ENCODE measurements at regions not wholly inside any gene's neighbourhood (a gene's known extent, or its start where the extent isn't known, plus 50 kb on each side); places are given as distances from the start of the nearest gene placed in this dataset.

GRCh38 chr6:150666071-150666470 is 66.4 kb downstream of the PLEKHG1 start:
- Histone ChIP-seq H3F3A (ENCODE audit: low read length, unreplicated experiment) (no peaks in the 10 kb centered on the region), H3K79me2 (ENCODE audit: low read length) (no peaks in the 10 kb centered on the region), H3K27ac (ENCODE audit: low read length) (no peak overlapping the region), H3K4me3 (ENCODE audit: low read length) (no peak overlapping the region), H3K9ac (ENCODE audit: low read length) (no peak overlapping the region), H3K9me3 (ENCODE audit: low read length) (no peaks in the 10 kb centered on the region), H3K9me2 (replicated peaks; ENCODE audit: low read length) (no peaks in the 10 kb centered on the region), H3K36me3 (ENCODE audit: low read depth, low read length) (no peaks in the 10 kb centered on the region), H2AFZ (ENCODE audit: low read length) (no peak overlapping the region), H3K4me1 (ENCODE audit: insufficient read depth, low read length) (peaks cover 6% of the 10 kb centered on the region; the same call in 1 of the 2 replicates), H4K20me1 (ENCODE audit: low read length) (no peaks in the 10 kb centered on the region), H3K4me2 (ENCODE audit: low read length) (no peak overlapping the region), H3K27me3 (ENCODE audit: low read length) (no peaks in the 10 kb centered on the region)
- POLR2A ChIA-PET (ENCODE audit: unreplicated experiment) = no interaction called here
- intact Hi-C loops (cut with micrococcal nuclease) = no loop called here
- CTCF ChIA-PET = no interaction called here
- DNase-seq (no peak), ATAC-seq (no peak)
- no peak for TF ChIP-seq EZH2 (IDR thresholded peaks at IDR 0.05; ENCODE audit: low read length, unreplicated experiment)
- TF ChIP-seq EZH2phosphoT487 (IDR thresholded peaks at IDR 0.05; ENCODE audit: borderline replicate concordance, low read length) = no peak
- no peak for TF ChIP-seq CTCF (conservative IDR thresholded peaks at IDR 0.05; ENCODE audit: low read depth, low read length)
- BruUV-seq (replicated peaks) = no TSS peak

- ChIA-PET POLR2A (ENCODE audit: unreplicated experiment) (no interaction called here), CTCF (no interaction called here)
- Histone ChIP-seq H3K36me3 (ENCODE audit: low read depth, low read length) (no peaks in the 10 kb centered on the region), H3K79me2 (ENCODE audit: low read length) (no peaks in the 10 kb centered on the region), H3K9me2 (replicated peaks; ENCODE audit: low read length) (no peaks in the 10 kb centered on the region), H3K27ac (ENCODE audit: low read length) (no peak overlapping the region), H2AFZ (ENCODE audit: low read length) (no peak overlapping the region), H3K9ac (ENCODE audit: low read length) (no peak overlapping the region), H3K4me1 (ENCODE audit: insufficient read depth, low read length) (peaks cover 6% of the 10 kb centered on the region; the same call in 1 of the 2 replicates), H4K20me1 (ENCODE audit: low read length) (no peaks in the 10 kb centered on the region), H3K9me3 (ENCODE audit: low read length) (no peaks in the 10 kb centered on the region), H3F3A (ENCODE audit: low read length, unreplicated experiment) (no peaks in the 10 kb centered on the region), H3K4me3 (ENCODE audit: low read length) (no peak overlapping the region), H3K4me2 (ENCODE audit: low read length) (no peak overlapping the region), H3K27me3 (ENCODE audit: low read length) (no peaks in the 10 kb centered on the region)
- ATAC-seq (no peak), DNase-seq (no peak)
- intact Hi-C loops (cut with micrococcal nuclease) = no loop called here
- no peak for TF ChIP-seq EZH2phosphoT487 (IDR thresholded peaks at IDR 0.05; ENCODE audit: borderline replicate concordance, low read length)
- no peak for TF ChIP-seq CTCF (conservative IDR thresholded peaks at IDR 0.05; ENCODE audit: low read depth, low read length)
- TF ChIP-seq EZH2 (IDR thresholded peaks at IDR 0.05; ENCODE audit: low read length, unreplicated experiment) = no peak
- BruUV-seq (replicated peaks) = no TSS peak
Measured at GRCh38 chr6:150667359-150667758, 67.7 kb downstream of the PLEKHG1 start.

- Histone ChIP-seq H3F3A (ENCODE audit: low read length, unreplicated experiment) (no peaks in the 10 kb centered on the region), H3K9ac (ENCODE audit: low read length) (no peak overlapping the region), H3K4me1 (ENCODE audit: insufficient read depth, low read length) (peaks cover 6% of the 10 kb centered on the region; the same call in 1 of the 2 replicates), H3K9me3 (ENCODE audit: low read length) (no peaks in the 10 kb centered on the region), H3K4me2 (ENCODE audit: low read length) (no peak overlapping the region), H3K79me2 (ENCODE audit: low read length) (no peaks in the 10 kb centered on the region), H3K27ac (ENCODE audit: low read length) (no peak overlapping the region), H4K20me1 (ENCODE audit: low read length) (no peaks in the 10 kb centered on the region), H2AFZ (ENCODE audit: low read length) (no peak overlapping the region), H3K36me3 (ENCODE audit: low read depth, low read length) (no peaks in the 10 kb centered on the region), H3K9me2 (replicated peaks; ENCODE audit: low read length) (no peaks in the 10 kb centered on the region), H3K27me3 (ENCODE audit: low read length) (no peaks in the 10 kb centered on the region), H3K4me3 (ENCODE audit: low read length) (no peak overlapping the region)
- ChIA-PET CTCF (no interaction called here), POLR2A (ENCODE audit: unreplicated experiment) (no interaction called here)
- no TSS peak for BruUV-seq (replicated peaks)
- no peak for TF ChIP-seq EZH2 (IDR thresholded peaks at IDR 0.05; ENCODE audit: low read length, unreplicated experiment)
- TF ChIP-seq EZH2phosphoT487 (IDR thresholded peaks at IDR 0.05; ENCODE audit: borderline replicate concordance, low read length) = no peak
- no peak for TF ChIP-seq CTCF (conservative IDR thresholded peaks at IDR 0.05; ENCODE audit: low read depth, low read length)
- DNase-seq (peak; percentile 69), ATAC-seq (no peak)
- intact Hi-C loops (cut with micrococcal nuclease) = no loop called here
Measured at GRCh38 chr6:150667977-150668716, 68.5 kb downstream of the PLEKHG1 start.

Data from PC-3 (cell line).